ENCODE measurements at regions not wholly inside any gene's neighbourhood (a gene's known extent, or its start where the extent isn't known, plus 50 kb on each side); places are given as distances from the start of the nearest gene placed in this dataset.

DNA sequence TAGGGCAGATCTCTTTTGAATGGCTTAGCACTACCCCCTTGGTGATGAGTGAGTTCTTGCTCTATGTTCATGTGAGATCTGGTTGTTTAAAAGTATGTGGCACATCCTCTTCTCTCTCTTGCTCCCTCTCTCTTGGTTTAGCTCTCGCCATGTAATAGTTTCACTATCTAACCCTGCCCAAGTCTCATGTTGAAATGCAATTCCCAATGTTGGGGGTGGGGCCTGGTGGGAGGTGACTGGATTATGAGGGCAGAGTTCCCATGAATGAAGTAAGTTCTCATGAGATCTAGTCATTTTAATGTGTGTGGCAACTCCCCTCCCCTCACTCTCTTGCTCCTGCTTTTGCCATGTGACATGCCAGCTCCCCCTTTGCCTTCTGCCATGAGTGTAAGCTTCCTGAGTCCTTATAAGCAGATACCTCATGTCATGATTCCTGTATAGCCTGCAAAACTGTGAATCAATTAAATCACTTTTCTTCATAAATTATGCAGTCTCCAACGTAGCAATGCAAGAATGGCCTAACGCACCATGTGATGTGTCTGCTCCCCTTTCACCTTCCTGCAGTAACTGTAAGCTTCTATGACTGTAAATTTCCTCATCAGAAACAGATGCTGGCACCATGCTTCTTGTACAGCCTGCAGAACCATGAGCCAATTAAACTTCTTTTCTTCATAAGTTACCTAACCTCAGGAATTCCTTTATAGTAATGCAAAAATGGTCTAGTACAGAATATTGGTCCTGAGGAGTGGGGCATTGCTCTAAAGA is 74.8 kb upstream of the KCNH8 start:
- Histone ChIP-seq H3K4me1 (ENCODE audit: control insufficient read depth, insufficient read depth, low read length) (no peaks in the 10 kb centered on the region), H3K27ac (ENCODE audit: low read length) (no peak overlapping the region), H3K27me3 (ENCODE audit: control insufficient read depth, insufficient read depth, low read length) (no peaks in the 10 kb centered on the region), H3K4me3 (ENCODE audit: low read length) (no peak overlapping the region), H3K9me3 (ENCODE audit: control insufficient read depth, insufficient read depth, low read length) (no peaks in the 10 kb centered on the region), H3K36me3 (ENCODE audit: control insufficient read depth, insufficient read depth, low read length) (no peaks in the 10 kb centered on the region)
- TF ChIP-seq, protein P1, sequence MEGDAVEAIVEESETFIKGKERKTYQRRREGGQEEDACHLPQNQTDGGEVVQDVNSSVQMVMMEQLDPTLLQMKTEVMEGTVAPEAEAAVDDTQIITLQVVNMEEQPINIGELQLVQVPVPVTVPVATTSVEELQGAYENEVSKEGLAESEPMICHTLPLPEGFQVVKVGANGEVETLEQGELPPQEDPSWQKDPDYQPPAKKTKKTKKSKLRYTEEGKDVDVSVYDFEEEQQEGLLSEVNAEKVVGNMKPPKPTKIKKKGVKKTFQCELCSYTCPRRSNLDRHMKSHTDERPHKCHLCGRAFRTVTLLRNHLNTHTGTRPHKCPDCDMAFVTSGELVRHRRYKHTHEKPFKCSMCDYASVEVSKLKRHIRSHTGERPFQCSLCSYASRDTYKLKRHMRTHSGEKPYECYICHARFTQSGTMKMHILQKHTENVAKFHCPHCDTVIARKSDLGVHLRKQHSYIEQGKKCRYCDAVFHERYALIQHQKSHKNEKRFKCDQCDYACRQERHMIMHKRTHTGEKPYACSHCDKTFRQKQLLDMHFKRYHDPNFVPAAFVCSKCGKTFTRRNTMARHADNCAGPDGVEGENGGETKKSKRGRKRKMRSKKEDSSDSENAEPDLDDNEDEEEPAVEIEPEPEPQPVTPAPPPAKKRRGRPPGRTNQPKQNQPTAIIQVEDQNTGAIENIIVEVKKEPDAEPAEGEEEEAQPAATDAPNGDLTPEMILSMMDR (IDR thresholded peaks at IDR 0.05): no peak
- ATAC-seq (no peak), DNase-seq (no peak)
- Mint-ChIP-seq H3K4me1 (no peaks in the 10 kb centered on the region), H3K4me3 (no peak overlapping the region), H3K9me3 (no peaks in the 10 kb centered on the region), H3K27me3 (ENCODE audit: low read depth in 2 of 2) (no peaks in the 10 kb centered on the region), H3K27ac (no peak overlapping the region), H3K36me3 (no peaks in the 10 kb centered on the region)
- WGBS (ENCODE audit: insufficient coverage): 0% methylated on average over 2 of the region's 3 CpGs
- intact Hi-C loops (cut with micrococcal nuclease): no loop called here

DNA sequence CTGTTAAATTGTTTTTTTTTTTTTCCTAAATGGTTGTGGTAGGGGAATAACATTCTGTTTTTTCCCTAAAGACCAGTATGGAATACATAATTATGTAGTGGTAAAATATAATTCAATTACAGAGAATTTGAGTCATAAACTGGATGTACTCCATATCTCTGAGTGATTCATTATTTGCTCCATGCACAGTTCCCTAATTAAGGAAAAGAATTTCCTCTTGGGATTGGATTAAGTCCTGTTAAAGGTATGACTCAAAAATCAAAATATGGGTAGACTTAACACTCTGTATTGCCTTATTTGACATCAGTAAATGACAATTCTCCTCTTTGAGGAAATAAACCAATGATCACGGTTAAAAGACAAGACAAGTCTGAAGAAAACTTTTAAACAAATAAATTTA is 78.0 kb upstream of the KCNH8 start:
- Histone ChIP-seq H3K4me1 (ENCODE audit: control insufficient read depth, insufficient read depth, low read length) (no peaks in the 10 kb centered on the region), H3K36me3 (ENCODE audit: control insufficient read depth, insufficient read depth, low read length) (no peaks in the 10 kb centered on the region), H3K27ac (ENCODE audit: low read length) (no peak overlapping the region), H3K9me3 (ENCODE audit: control insufficient read depth, insufficient read depth, low read length) (no peaks in the 10 kb centered on the region), H3K4me3 (ENCODE audit: low read length) (no peak overlapping the region), H3K27me3 (ENCODE audit: control insufficient read depth, insufficient read depth, low read length) (no peaks in the 10 kb centered on the region)
- DNase-seq (no peak), ATAC-seq (no peak)
- H3K4me3 Mint-ChIP-seq: no peak overlapping the region
- H3K27ac Mint-ChIP-seq: no peak overlapping the region
- intact Hi-C loops (cut with micrococcal nuclease): no loop called here
- no peaks in the 10 kb centered on the region for H3K36me3 Mint-ChIP-seq
- peaks cover 0 to 3% of the 10 kb centered on the region in 2 donors for H3K27me3 Mint-ChIP-seq (ENCODE audit: low read depth in 2 of 2)
- TF ChIP-seq, protein P1 (IDR thresholded peaks at IDR 0.05): no peak
- no peaks in the 10 kb centered on the region for H3K4me1 Mint-ChIP-seq
- H3K9me3 Mint-ChIP-seq: no peaks in the 10 kb centered on the region
- no CpG with 5 or more reads among the region's 1 CpG for WGBS (ENCODE audit: insufficient coverage)

DNA sequence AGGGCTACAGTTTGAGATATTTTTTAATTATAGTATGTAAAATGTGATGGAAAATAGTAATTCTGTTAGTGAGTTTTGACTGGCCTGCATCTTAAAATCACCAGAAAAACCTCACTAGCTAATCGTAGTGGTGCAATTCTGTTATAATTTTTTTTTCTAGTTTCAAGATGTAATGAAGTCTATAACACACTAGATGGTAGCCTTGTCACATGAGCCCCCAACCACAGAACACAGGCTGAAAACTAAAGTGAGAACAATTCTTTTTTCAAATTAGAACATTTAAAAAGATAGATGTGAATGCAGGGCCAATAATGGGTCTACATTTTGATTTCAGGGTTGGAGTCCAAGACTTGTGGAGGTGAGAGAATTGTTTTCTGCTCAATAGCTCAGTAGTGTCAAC is 83.3 kb upstream of the KCNH8 start:
- Histone ChIP-seq H3K4me1 (ENCODE audit: control insufficient read depth, insufficient read depth, low read length) (no peaks in the 10 kb centered on the region), H3K9me3 (ENCODE audit: control insufficient read depth, insufficient read depth, low read length) (no peaks in the 10 kb centered on the region), H3K27ac (ENCODE audit: low read length) (no peak overlapping the region), H3K27me3 (ENCODE audit: control insufficient read depth, insufficient read depth, low read length) (no peaks in the 10 kb centered on the region), H3K4me3 (ENCODE audit: low read length) (no peak overlapping the region), H3K36me3 (ENCODE audit: control insufficient read depth, insufficient read depth, low read length) (no peaks in the 10 kb centered on the region)
- no peaks in the 10 kb centered on the region for H3K4me1 Mint-ChIP-seq
- no peak for ATAC-seq
- intact Hi-C loops (cut with micrococcal nuclease): no loop called here
- no peak overlapping the region for H3K27ac Mint-ChIP-seq
- WGBS (ENCODE audit: insufficient coverage): 20% methylated on average over 1 of the region's 1 CpG
- peaks cover 0 to 6% of the 10 kb centered on the region in 2 donors for H3K27me3 Mint-ChIP-seq (ENCODE audit: low read depth in 2 of 2)
- peak in 1 of 2 donors; percentile 36 for DNase-seq
- TF ChIP-seq, protein P1 (IDR thresholded peaks at IDR 0.05): no peak
- no peaks in the 10 kb centered on the region for H3K9me3 Mint-ChIP-seq
- H3K4me3 Mint-ChIP-seq: no peak overlapping the region
- no peaks in the 10 kb centered on the region for H3K36me3 Mint-ChIP-seq

DNA sequence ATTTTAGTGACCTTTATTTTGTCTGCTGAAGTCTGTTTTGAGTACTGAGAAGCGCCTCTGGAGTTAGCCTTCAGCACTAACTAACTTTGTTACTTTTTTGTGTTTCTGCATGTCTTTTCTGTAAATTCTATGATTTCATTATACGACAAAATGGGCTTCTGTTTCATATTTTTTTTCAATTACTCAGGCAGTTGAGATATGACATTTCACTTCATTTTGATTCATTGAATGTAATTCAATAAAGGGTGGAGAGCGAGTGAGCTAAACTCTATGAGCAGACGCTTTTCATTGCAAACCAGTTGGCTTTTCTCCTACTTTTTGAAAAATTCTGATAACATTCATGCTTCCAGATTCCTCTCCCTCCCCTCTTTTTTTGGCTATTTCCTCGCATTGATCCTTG is 84.4 kb upstream of the KCNH8 start:
- no peak overlapping the region for H3K4me3 ChIP-seq (ENCODE audit: low read length)
- H3K36me3 ChIP-seq (ENCODE audit: control insufficient read depth, insufficient read depth, low read length): no peaks in the 10 kb centered on the region
- DNase-seq: no peak
- intact Hi-C loops (cut with micrococcal nuclease): no loop called here
- TF ChIP-seq, protein P1 (IDR thresholded peaks at IDR 0.05): no peak
- Mint-ChIP-seq H3K36me3 (no peaks in the 10 kb centered on the region), H3K9me3 (no peaks in the 10 kb centered on the region), H3K4me3 (no peak overlapping the region), H3K27me3 (ENCODE audit: low read depth in 2 of 2) (peaks cover 2 to 6% of the 10 kb centered on the region in 2 donors), H3K4me1 (no peaks in the 10 kb centered on the region), H3K27ac (no peak overlapping the region)
- no peak for ATAC-seq
- no peak overlapping the region for H3K27ac ChIP-seq (ENCODE audit: low read length)
- no peaks in the 10 kb centered on the region for H3K9me3 ChIP-seq (ENCODE audit: control insufficient read depth, insufficient read depth, low read length)
- WGBS (ENCODE audit: insufficient coverage): 96% methylated on average over 4 of the region's 5 CpGs
- no peaks in the 10 kb centered on the region for H3K27me3 ChIP-seq (ENCODE audit: control insufficient read depth, insufficient read depth, low read length)
- H3K4me1 ChIP-seq (ENCODE audit: control insufficient read depth, insufficient read depth, low read length): no peaks in the 10 kb centered on the region
